ENCODE measurements at regions not wholly inside any gene's neighbourhood (a gene's known extent, or its start where the extent isn't known, plus 50 kb on each side); places are given as distances from the start of the nearest gene placed in this dataset.

DNA sequence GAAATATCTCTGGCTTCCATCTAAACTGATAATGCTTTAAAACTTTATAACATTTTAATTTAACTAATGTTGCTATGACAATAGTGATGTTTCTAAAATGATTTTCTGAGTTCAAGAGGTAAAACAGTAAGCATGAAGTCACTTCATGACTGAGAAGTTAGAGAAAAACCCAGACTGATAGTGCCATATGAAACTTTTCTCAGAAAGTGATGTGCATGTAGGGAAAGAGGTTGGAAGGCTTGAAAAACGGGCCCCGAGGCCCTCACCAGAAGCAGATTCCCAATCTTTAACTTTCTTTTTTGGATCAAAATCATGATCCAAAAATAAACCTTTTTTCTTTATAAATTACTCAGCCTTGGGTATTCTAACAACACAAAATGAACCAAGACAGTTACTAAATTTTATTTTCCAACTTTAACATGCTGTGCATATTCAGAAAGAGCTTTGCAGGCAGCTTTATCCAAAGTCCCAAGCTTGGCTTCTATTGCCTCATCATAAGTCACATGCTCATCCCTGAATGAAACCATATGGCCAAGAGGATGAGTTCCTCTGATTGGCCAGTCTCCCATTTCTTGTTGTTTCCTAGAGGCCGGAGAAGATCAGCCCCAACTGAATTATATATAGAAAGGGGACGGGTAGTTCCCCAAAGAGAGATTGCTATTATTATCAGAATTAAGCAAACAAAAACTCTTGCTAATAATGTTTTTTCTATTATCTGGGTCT, 357.6 kb upstream of the SALL1 start:
- no peak for DNase-seq (ENCODE audit: low read depth)
- TF ChIP-seq, protein P1, sequence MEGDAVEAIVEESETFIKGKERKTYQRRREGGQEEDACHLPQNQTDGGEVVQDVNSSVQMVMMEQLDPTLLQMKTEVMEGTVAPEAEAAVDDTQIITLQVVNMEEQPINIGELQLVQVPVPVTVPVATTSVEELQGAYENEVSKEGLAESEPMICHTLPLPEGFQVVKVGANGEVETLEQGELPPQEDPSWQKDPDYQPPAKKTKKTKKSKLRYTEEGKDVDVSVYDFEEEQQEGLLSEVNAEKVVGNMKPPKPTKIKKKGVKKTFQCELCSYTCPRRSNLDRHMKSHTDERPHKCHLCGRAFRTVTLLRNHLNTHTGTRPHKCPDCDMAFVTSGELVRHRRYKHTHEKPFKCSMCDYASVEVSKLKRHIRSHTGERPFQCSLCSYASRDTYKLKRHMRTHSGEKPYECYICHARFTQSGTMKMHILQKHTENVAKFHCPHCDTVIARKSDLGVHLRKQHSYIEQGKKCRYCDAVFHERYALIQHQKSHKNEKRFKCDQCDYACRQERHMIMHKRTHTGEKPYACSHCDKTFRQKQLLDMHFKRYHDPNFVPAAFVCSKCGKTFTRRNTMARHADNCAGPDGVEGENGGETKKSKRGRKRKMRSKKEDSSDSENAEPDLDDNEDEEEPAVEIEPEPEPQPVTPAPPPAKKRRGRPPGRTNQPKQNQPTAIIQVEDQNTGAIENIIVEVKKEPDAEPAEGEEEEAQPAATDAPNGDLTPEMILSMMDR (IDR thresholded peaks at IDR 0.05; ENCODE audit: insufficient read depth, low read depth, low read length, missing control alignments), result no peak
- no peak overlapping the region for H3K4me3 ChIP-seq (ENCODE audit: low read length)

DNA sequence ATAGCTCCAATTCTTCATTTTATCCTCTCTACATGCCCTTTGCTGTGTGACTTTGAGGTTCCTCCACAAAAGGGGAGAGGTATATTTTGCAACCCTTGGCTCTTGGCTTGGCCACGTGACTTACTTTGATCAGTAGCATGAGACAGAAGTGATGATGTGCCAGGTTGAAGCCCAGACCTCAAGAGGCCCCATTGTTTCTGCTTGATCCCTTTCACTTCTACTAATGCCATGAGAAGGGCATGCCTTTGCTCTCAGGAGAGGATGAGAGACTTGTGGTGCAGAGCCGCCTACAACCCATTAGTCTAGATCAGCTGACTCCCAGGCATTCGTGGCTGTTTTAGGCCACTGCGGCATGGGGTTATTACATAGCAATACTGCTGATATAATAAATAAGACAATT, 356.2 kb upstream of the SALL1 start:
- no peak for DNase-seq (ENCODE audit: low read depth)
- TF ChIP-seq, protein P1 (IDR thresholded peaks at IDR 0.05; ENCODE audit: insufficient read depth, low read depth, low read length, missing control alignments), result no peak
- H3K4me3 ChIP-seq (ENCODE audit: low read length), result no peak overlapping the region

DNA sequence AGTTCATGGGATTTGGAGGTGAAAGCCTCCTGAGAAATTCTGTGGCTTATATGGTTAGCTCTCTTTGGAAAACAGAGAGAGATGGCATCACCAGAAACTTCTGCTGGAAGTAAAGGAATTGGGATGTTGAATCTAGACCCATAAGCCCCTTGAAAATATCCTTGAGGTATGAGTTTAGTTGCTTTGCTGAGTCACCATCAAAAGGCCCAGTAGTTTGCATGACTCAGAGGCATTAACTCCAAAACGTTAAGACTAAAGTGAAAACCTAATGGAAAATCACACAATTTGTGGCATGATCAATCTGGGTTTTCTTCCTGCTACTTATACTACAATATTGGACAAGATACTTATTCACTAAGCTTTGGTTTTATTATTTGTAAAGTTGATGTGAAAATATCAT, 349.2 kb upstream of the SALL1 start:
- DNase-seq (ENCODE audit: low read depth), result peak; percentile 36
- TF ChIP-seq, protein P1 (IDR thresholded peaks at IDR 0.05; ENCODE audit: insufficient read depth, low read depth, low read length, missing control alignments), result no peak

DNA sequence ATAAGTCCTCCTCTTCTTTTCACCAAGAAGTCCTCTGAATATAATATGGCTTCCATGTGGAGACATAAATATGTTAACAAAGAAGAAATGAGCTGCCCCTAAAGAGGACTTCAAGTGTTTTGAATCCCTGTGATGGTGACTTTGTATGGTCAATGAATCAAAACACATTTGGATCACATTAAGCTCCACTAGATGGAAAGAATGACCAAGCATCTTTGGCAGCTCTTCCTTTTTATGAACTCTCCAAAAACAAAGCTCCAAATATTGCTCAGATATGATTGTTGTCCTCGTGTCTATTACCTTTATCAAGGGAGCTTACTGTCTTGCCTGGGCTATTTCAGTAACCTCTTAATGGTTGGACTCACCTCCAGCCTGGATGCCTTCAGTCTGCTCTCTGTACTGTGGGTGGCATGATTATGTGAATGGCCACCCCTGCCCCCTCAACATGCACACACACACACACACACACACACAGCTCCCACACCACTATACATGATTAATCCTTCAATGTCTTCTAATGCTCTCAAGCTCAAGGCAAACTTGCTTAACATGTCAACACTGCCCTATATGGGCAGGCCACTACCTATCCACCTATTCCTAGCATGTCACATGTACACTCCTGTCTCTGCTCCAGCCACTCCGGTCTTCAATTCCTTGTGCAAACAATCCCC, 346.6 kb upstream of the SALL1 start:
- peak; percentile 8 for DNase-seq (ENCODE audit: low read depth)
- no peak overlapping the region for H3K4me3 ChIP-seq (ENCODE audit: low read length)
- TF ChIP-seq, protein P1 (IDR thresholded peaks at IDR 0.05; ENCODE audit: insufficient read depth, low read depth, low read length, missing control alignments), result no peak

More for the DNA sequence above, 349.2 kb upstream of the SALL1 start:
- no peak overlapping the region for H3K4me3 ChIP-seq (ENCODE audit: low read length)

DNA sequence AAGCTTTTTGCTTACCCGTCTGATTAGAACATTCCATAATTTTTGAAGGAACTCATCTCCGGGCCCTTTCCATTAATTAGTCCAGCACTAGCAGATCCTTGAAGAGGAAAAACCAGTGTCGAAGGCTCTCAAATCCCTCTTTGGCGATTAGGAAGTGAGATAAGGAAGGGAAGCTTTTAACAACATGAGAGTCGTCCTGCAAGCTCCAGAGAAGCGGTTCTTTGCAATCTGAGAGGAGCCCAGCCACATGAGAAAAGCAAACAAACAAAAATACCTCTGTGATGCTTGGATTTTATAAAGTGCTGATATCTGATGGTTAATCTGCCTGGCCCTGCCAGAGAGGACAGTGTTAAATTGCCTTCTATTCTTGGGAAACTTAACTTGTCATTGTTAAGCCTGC, 339.8 kb upstream of the SALL1 start:
- no peak for DNase-seq (ENCODE audit: low read depth)
- no peak overlapping the region for H3K4me3 ChIP-seq (ENCODE audit: low read length)
- TF ChIP-seq, protein P1 (IDR thresholded peaks at IDR 0.05; ENCODE audit: insufficient read depth, low read depth, low read length, missing control alignments), result no peak

DNA sequence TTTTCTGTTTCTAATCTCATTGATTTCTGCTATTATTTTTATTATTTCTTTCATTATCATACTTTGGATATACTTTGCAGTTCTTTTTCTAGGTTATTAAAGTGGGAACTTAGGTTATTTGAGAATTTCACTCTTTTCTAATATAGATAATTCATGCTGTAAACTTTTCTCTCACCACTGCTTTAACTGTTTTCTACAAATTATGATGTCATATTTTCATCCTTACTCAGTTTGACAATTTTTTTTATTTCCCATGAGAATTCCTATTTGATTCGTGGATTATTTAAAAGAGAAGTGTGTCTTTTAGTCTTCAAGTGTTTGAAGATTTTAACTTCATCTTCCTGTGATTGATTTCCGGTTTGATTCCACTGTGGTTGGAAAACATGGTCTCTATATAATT, 336.8 kb upstream of the SALL1 start:
- TF ChIP-seq, protein P1 (IDR thresholded peaks at IDR 0.05; ENCODE audit: insufficient read depth, low read depth, low read length, missing control alignments), result no peak
- no peak for DNase-seq (ENCODE audit: low read depth)
- H3K4me3 ChIP-seq (ENCODE audit: low read length), result no peak overlapping the region

Measured in epithelial cell of esophagus (primary cell).